ENCODE measurements at regions not wholly inside any gene's neighbourhood (a gene's known extent, or its start where the extent isn't known, plus 50 kb on each side); places are given as distances from the start of the nearest gene placed in this dataset.

DNA sequence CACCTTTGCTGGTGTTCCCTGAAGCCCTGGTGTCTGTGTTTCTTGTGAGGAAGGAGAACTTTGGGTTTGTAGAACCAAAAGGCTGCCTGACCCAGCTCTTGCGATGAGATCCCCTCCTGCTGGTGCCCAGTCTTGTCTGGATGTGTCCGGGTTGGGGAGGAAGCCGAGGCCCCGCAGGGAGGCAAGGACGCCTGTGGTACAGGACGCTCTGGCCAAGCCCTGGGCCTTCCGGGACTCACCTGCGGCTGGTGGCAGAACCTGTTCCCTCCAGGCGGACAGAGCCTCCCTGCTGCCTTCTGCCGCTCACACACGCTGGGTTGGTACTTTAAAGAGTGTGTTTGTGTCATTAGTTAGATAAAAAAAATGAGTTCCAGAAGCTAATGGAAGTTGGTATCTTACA is 616.2 kb downstream of the GALR1 start:
- no peak for DNase-seq (ENCODE audit: low spot score)
- TF ChIP-seq, protein P1, sequence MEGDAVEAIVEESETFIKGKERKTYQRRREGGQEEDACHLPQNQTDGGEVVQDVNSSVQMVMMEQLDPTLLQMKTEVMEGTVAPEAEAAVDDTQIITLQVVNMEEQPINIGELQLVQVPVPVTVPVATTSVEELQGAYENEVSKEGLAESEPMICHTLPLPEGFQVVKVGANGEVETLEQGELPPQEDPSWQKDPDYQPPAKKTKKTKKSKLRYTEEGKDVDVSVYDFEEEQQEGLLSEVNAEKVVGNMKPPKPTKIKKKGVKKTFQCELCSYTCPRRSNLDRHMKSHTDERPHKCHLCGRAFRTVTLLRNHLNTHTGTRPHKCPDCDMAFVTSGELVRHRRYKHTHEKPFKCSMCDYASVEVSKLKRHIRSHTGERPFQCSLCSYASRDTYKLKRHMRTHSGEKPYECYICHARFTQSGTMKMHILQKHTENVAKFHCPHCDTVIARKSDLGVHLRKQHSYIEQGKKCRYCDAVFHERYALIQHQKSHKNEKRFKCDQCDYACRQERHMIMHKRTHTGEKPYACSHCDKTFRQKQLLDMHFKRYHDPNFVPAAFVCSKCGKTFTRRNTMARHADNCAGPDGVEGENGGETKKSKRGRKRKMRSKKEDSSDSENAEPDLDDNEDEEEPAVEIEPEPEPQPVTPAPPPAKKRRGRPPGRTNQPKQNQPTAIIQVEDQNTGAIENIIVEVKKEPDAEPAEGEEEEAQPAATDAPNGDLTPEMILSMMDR (IDR thresholded peaks at IDR 0.05) = no peak
- ATAC-seq (ENCODE audit: low FRiP score) = no peak

DNA sequence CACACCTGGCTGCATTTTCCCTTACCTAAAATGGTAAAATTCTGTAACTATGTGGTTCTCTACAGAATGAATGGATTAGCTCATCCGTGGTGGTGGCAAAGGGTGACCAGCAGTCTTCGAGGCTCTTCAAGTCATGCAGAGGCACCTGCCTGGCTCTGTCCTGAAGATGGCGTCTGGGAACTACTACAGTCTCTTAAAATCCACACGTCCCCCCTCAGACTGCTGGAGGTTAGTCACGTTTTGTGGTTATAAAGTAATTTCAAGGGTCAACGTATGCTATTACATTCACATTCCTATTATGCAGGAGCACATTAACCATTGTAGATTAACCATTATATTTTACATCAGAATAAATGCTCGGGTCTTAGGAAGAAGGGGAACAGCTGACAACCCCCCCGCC is 616.7 kb downstream of the GALR1 start:
- DNase-seq (ENCODE audit: low spot score) (no peak), ATAC-seq (ENCODE audit: low FRiP score) (no peak)
- TF ChIP-seq, protein P1 (IDR thresholded peaks at IDR 0.05) = no peak

DNA sequence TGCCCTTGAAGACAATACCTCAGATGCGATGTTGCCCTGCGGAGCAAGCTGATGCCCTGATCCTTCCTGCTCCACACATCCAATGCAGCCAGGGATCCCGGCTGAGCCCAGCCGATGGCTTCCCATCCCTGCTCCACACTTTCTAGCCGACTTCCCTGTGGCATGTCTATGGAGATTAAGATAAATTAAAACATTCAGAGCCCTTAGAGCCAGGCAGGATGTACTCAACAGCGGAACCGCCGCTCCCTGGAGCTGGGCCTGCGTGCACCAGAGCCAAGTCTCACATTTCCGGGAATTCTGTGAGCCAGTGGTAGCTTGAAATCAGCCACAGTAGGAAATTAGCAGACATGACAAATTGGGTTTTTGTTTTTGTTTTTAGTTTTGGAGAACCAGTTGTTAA is 620.6 kb downstream of the GALR1 start:
- no peak for DNase-seq (ENCODE audit: low spot score)
- TF ChIP-seq, protein P1 (IDR thresholded peaks at IDR 0.05) = no peak
- ATAC-seq (ENCODE audit: low FRiP score) = no peak

DNA sequence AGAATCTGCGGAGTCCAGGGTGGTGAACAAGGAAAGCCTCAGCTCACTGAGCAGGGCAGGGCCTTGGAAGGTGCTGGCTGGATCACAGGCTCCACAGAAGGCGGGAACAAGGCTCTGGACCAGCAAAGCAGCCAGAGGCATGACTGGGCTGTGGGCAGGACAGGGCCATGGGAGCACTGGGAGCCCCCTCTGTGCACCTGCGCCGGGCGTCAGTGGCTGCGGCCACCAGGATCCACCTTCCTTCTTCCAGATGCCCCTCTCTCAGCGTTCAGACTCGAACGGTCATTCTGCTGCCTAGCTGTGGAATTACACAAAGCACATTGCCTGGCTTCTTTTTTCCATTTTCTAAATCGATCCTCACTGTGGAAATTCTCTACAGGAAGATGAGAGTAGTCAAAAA is 621.2 kb downstream of the GALR1 start:
- ATAC-seq (ENCODE audit: low FRiP score) = no peak
- TF ChIP-seq, protein P1 (IDR thresholded peaks at IDR 0.05) = no peak

DNA sequence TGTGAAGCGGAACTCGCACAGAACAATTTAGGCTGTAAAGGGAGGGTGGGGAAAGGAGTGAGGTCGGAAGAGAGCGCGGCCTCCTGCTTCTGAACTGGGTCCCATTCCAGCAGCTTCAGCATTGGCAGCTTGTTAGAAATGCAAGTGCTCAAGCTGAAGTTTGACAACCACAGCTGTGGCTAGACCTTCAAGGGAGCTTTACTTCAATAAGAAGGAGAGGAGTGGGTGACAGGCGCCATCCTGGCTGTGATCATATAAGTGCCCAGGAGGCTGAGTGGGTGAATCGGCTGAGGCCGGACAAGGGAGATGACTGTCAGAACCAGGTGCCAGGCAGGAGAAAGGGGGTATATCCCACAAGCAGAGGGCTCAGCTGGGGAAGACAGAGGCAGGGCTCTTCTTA is 622.5 kb downstream of the GALR1 start:
- ATAC-seq (ENCODE audit: low FRiP score) (no peak), DNase-seq (ENCODE audit: low spot score) (no peak)
- TF ChIP-seq, protein P1 (IDR thresholded peaks at IDR 0.05) = no peak

More for the DNA sequence above, 621.2 kb downstream of the GALR1 start:
- DNase-seq (ENCODE audit: low spot score) = no peak

GRCh38 chr18:77876319-77876865 is 626.7 kb downstream of the GALR1 start:
- ATAC-seq (ENCODE audit: low FRiP score) = no peak
- TF ChIP-seq, protein P1 (IDR thresholded peaks at IDR 0.05) = no peak
- DNase-seq (ENCODE audit: low spot score) = no peak

GRCh38 chr18:77879829-77880228 is 630.2 kb downstream of the GALR1 start:
- TF ChIP-seq, protein P1 (IDR thresholded peaks at IDR 0.05) = no peak
- no peak for ATAC-seq (ENCODE audit: low FRiP score)

More at GRCh38 chr18:77879829-77880228, 630.2 kb downstream of the GALR1 start:
- no peak for DNase-seq (ENCODE audit: low spot score)

Measured in omental fat pad (tissue), 3 donors.